Right lobe of liver (tissue), 4 donors: ENCODE measurements at regions not wholly inside any gene's neighbourhood (a gene's known extent, or its start where the extent isn't known, plus 50 kb on each side); places are given as distances from the start of the nearest gene placed in this dataset.

Experiments
- CTCF ChIP-seq, 4 donors: fragments of 200-600 bp in 3 of 4; fragments of 450-650 bp in 1 of 4; IDR thresholded peaks; one replicate each; pipeline versions ENCODE4 v1.5.1 to v1.8.0; 2016 to 2022; ENCODE audit warnings: antibody characterized with exemption in 4 of 4, mild to moderate bottlenecking in 2 of 4
- POLR2A ChIP-seq: fragments of 450-650 bp; IDR thresholded peaks from one replicate; pipeline ENCODE4 v1.6.1; 2017; ENCODE audit warnings: antibody characterized with exemption, mild to moderate bottlenecking
- donor health status: DM: no; HTN: no; CAD: no.
- donor health status: DM: no; HTN: no; CAD: no.
- donor health status: DM: no; HTN: yes; CAD: no.

GRCh38 chr2:181745796-181746540 lies 65.7 kb upstream of the NEUROD1 start:
- TF ChIP-seq CTCF (IDR thresholded peaks at IDR 0.05) (no peak), POLR2A (no peak)
